ENCODE measurements at regions not wholly inside any gene's neighbourhood (a gene's known extent, or its start where the extent isn't known, plus 50 kb on each side); places are given as distances from the start of the nearest gene placed in this dataset.

GRCh38 chr15:97085731-97086130 is 755.2 kb downstream of the NR2F2 start:
- Histone ChIP-seq H3K27ac (ENCODE audit: insufficient read depth, low read depth, low read length) (no peak overlapping the region), H3K36me3 (ENCODE audit: control insufficient read depth in 2 of 2, extremely low read depth in 1 of 2, insufficient read depth in 2 of 2, low read length in 2 of 2) (no peaks in the 10 kb centered on the region), H3K9me3 (replicated peaks; ENCODE audit: control insufficient read depth, insufficient read depth, low read length) (no peaks in the 10 kb centered on the region), H3K4me1 (ENCODE audit: control insufficient read depth, extremely low read depth, insufficient read depth, low read length) (no peaks in the 10 kb centered on the region), H3K4me2 (ENCODE audit: insufficient read depth, low read length) (no peak overlapping the region), H3K4me3 (replicated peaks in 1 of 3; ENCODE audit: insufficient read depth in 1 of 3, low read depth in 1 of 3, low read length in 3 of 3) (no peak overlapping the region), H3K79me2 (ENCODE audit: control insufficient read depth, insufficient read depth, low read length) (no peaks in the 10 kb centered on the region), H3K9ac (replicated peaks; ENCODE audit: extremely low read depth, insufficient read depth, low read length) (no peak overlapping the region), H3K9me1 (replicated peaks; ENCODE audit: control insufficient read depth, extremely low read depth, insufficient read depth, low read length) (no peaks in the 10 kb centered on the region), H3K27me3 (ENCODE audit: control insufficient read depth in 2 of 2, insufficient read depth in 2 of 2, low read length in 2 of 2) (no peaks in the 10 kb centered on the region), H4K20me1 (replicated peaks; ENCODE audit: control insufficient read depth, extremely low read depth, insufficient read depth, low read length) (no peaks in the 10 kb centered on the region), H2AFZ (ENCODE audit: low read depth, low read length) (no peak overlapping the region)
- ChIA-PET POLR2A (no interaction called here), CTCF (no interaction called here)
- intact Hi-C loops (cut with micrococcal nuclease) = no loop called here
- dilution Hi-C loops (cut with MboI; ENCODE audit: extremely low pct_ligation_motif_present, low sequenced_read_pairs) = no loop called here
- BruUV-seq (replicated peaks) = no TSS peak
- FAIRE-seq (no peak), DNase-seq (ENCODE audit: low read depth, low spot score) (no peak)
- TF ChIP-seq GATA2 (IDR thresholded peaks at IDR 0.05; ENCODE audit: insufficient read depth, insufficient read length, low read depth, low read length) (no peak), JUN (IDR thresholded peaks at IDR 0.05; ENCODE audit: borderline replicate concordance, insufficient read depth, insufficient read length, low read depth) (no peak), EZH2 (IDR thresholded peaks at IDR 0.05; ENCODE audit: borderline replicate concordance, low read depth, low read length, severe bottlenecking) (no peak)

DNA sequence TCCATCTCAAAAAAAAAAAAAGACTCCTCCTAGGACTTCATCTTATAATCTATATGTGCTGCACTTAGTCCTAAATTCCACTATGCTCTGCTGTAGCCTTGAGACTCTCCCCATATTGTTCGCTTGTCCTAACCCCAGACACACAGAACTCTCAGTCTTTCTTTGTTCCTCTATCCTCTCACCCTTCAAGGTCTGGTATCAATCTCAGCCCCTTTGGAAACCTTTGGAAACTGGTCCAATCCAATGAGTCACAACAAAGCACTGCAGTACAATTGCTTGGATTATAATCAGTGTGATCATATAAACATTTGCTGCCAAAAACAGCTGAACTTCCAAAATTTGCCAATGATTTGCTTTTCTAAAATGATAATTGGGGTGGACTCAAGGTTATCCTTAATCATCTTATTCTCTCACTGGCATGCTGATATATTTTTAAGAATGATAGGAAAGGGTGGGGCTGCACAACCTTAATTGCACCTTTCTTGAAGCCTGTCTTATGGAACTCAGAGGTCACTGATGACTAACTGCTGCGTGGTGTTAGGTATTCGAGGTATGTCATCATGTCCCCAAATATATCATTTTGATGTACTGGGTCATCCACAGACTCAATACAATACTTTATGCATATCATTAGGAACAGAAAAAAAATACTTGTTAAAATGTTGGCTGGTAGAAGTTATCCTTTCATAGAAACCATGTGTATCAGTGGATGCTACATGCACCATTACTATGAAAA is 756.7 kb downstream of the NR2F2 start:
- H3K9me3 ChIP-seq (replicated peaks; ENCODE audit: control insufficient read depth, insufficient read depth, low read length) = no peaks in the 10 kb centered on the region
- no peaks in the 10 kb centered on the region for H4K20me1 ChIP-seq (replicated peaks; ENCODE audit: control insufficient read depth, extremely low read depth, insufficient read depth, low read length)
- no peak overlapping the region for H3K9ac ChIP-seq (replicated peaks; ENCODE audit: extremely low read depth, insufficient read depth, low read length)
- no peak overlapping the region for H2AFZ ChIP-seq (ENCODE audit: low read depth, low read length)
- TF ChIP-seq FOS (IDR thresholded peaks at IDR 0.05; ENCODE audit: borderline replicate concordance, insufficient read depth, low read length) = no peak
- TF ChIP-seq POLR2A (IDR thresholded peaks at IDR 0.05; ENCODE audit: low read depth, low read length) = no peak
- TF ChIP-seq MYC (IDR thresholded peaks at IDR 0.05; ENCODE audit: low read depth, low read length) = no peak
- TF ChIP-seq, protein P1, sequence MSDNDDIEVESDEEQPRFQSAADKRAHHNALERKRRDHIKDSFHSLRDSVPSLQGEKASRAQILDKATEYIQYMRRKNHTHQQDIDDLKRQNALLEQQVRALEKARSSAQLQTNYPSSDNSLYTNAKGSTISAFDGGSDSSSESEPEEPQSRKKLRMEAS (IDR thresholded peaks at IDR 0.05; ENCODE audit: insufficient read depth, insufficient read length) = no peak
- no peak for TF ChIP-seq GATA2 (IDR thresholded peaks at IDR 0.05; ENCODE audit: insufficient read depth, insufficient read length, low read depth, low read length)
- TF ChIP-seq POLR2AphosphoS5 (IDR thresholded peaks at IDR 0.05; ENCODE audit: insufficient read depth, low read depth, low read length) = no peak
- no peak for TF ChIP-seq CTCF (IDR thresholded peaks at IDR 0.05; ENCODE audit: extremely low read depth in 1 of 2, insufficient read depth in 1 of 2, low read depth in 1 of 2, low read length in 2 of 2)
- no peak for TF ChIP-seq JUN (IDR thresholded peaks at IDR 0.05; ENCODE audit: borderline replicate concordance, insufficient read depth, insufficient read length, low read depth)
- TF ChIP-seq EZH2 (IDR thresholded peaks at IDR 0.05; ENCODE audit: borderline replicate concordance, low read depth, low read length, severe bottlenecking) = no peak
- no peak for DNase-seq (ENCODE audit: low read depth, low spot score)
- H3K79me2 ChIP-seq (ENCODE audit: control insufficient read depth, insufficient read depth, low read length) = no peaks in the 10 kb centered on the region
- BruUV-seq (replicated peaks) = no TSS peak
- no peaks in the 10 kb centered on the region for H3K4me1 ChIP-seq (ENCODE audit: control insufficient read depth, extremely low read depth, insufficient read depth, low read length)
- intact Hi-C loops (cut with micrococcal nuclease) = no loop called here
- no peaks in the 10 kb centered on the region for H3K36me3 ChIP-seq (ENCODE audit: control insufficient read depth in 2 of 2, extremely low read depth in 1 of 2, insufficient read depth in 2 of 2, low read length in 2 of 2)
- no peak overlapping the region for H3K4me2 ChIP-seq (ENCODE audit: insufficient read depth, low read length)
- CTCF ChIA-PET = interaction anchor here (0.6 kb wide), 1 partner anchor 502 kb away, joined by 4 read pairs; no protein-coding TSS in a partner anchor
- H3K27me3 ChIP-seq (ENCODE audit: control insufficient read depth in 2 of 2, insufficient read depth in 2 of 2, low read length in 2 of 2) = no peaks in the 10 kb centered on the region
- dilution Hi-C loops (cut with MboI; ENCODE audit: extremely low pct_ligation_motif_present, low sequenced_read_pairs) = no loop called here
- H3K9me1 ChIP-seq (replicated peaks; ENCODE audit: control insufficient read depth, extremely low read depth, insufficient read depth, low read length) = no peaks in the 10 kb centered on the region
- no peak overlapping the region for H3K4me3 ChIP-seq (replicated peaks in 1 of 3; ENCODE audit: insufficient read depth in 1 of 3, low read depth in 1 of 3, low read length in 3 of 3)
- FAIRE-seq = no peak
- POLR2A ChIA-PET = no interaction called here
- no peak overlapping the region for H3K27ac ChIP-seq (ENCODE audit: insufficient read depth, low read depth, low read length)

Measured in endothelial cell of umbilical vein (primary cell).